Activated CD4-positive, alpha-beta T cell treated with anti-CD3 and anti-CD28 coated beads, Interleukin-2, amount 50 U/mL, for 1 hour (primary cell): ENCODE measurements at regions not wholly inside any gene's neighbourhood (a gene's known extent, or its start where the extent isn't known, plus 50 kb on each side); places are given as distances from the start of the nearest gene placed in this dataset.
"Not testable (repeated sequence)": the region's sequence is repeated elsewhere in the genome, so short reads cannot be mapped to it uniquely, and the experiment has no call there.

Experiments used
- DNase-seq: peaks from one replicate; pipeline ENCODE4 v3.0.0-alpha.2; 2020

GRCh38 chr4:124070688-124071484, 641.6 kb downstream of the ANKRD50 start:
- no peak for DNase-seq

- not testable (repeated sequence) for DNase-seq
Observed at GRCh38 chr4:124075276-124075675, 637.3 kb downstream of the ANKRD50 start.

GRCh38 chr4:124079174-124079780, 633.3 kb downstream of the ANKRD50 start:
- DNase-seq, result no peak

GRCh38 chr4:124083711-124084110, 628.8 kb downstream of the ANKRD50 start:
- no peak for DNase-seq

- DNase-seq, result no peak
Observed at GRCh38 chr4:124085561-124086180, 626.9 kb downstream of the ANKRD50 start.

GRCh38 chr4:124090021-124090420, 622.5 kb downstream of the ANKRD50 start:
- DNase-seq, result no peak

- DNase-seq, result no peak
Observed at GRCh38 chr4:124092101-124092500, 620.4 kb downstream of the ANKRD50 start.

- DNase-seq, result no peak
Observed at GRCh38 chr4:124092541-124092984, 620.0 kb downstream of the ANKRD50 start.

GRCh38 chr4:124095621-124096020, 616.9 kb downstream of the ANKRD50 start:
- no peak for DNase-seq

- DNase-seq, result no peak
Observed at GRCh38 chr4:124096290-124096689, 616.2 kb downstream of the ANKRD50 start.

- DNase-seq, result no peak
Observed at GRCh38 chr4:124097447-124097846, 615.1 kb downstream of the ANKRD50 start.

- DNase-seq, result no peak
Observed at GRCh38 chr4:124104101-124104500, 608.4 kb downstream of the ANKRD50 start.

- no peak for DNase-seq
Observed at GRCh38 chr4:124104628-124105027, 607.9 kb downstream of the ANKRD50 start.

GRCh38 chr4:124105212-124105611, 607.3 kb downstream of the ANKRD50 start:
- DNase-seq, result no peak

GRCh38 chr4:124111411-124111810, 601.1 kb downstream of the ANKRD50 start:
- DNase-seq, result no peak

GRCh38 chr4:124111922-124112321, 600.6 kb downstream of the ANKRD50 start:
- DNase-seq, result no peak

GRCh38 chr4:124118061-124118460, 594.5 kb downstream of the ANKRD50 start:
- no peak for DNase-seq

GRCh38 chr4:124121461-124121971, 591.0 kb downstream of the ANKRD50 start:
- no peak for DNase-seq

GRCh38 chr4:124123181-124123580, 589.4 kb downstream of the ANKRD50 start:
- DNase-seq, result no peak

GRCh38 chr4:124123721-124124120, 588.8 kb downstream of the ANKRD50 start:
- DNase-seq, result no peak

GRCh38 chr4:124131324-124131723, 581.2 kb downstream of the ANKRD50 start:
- not testable (repeated sequence) for DNase-seq

GRCh38 chr4:124132161-124132560, 580.4 kb downstream of the ANKRD50 start:
- DNase-seq, result no peak

- DNase-seq, result no peak
Observed at GRCh38 chr4:124133753-124134152, 578.8 kb downstream of the ANKRD50 start.

GRCh38 chr4:124135409-124135813, 577.1 kb downstream of the ANKRD50 start:
- DNase-seq, result no peak
